Neural cell (in vitro differentiated cells): ENCODE measurements at regions not wholly inside any gene's neighbourhood (a gene's known extent, or its start where the extent isn't known, plus 50 kb on each side); places are given as distances from the start of the nearest gene placed in this dataset.
A peak's percentile ranks its signal among the peaks of the same experiment; 100 is the strongest.

Experiments used
- H2AFZ ChIP-seq: fragments of 200-600, 300-800 bp; sonication (generic), shearing (Covaris generic); 2 replicates; pipeline ENCODE4 v1.6.0; 2014; ENCODE audit warnings: low read depth, mild to moderate bottlenecking, antibody characterized with exemption, low read length, moderate library complexity
- H3F3A ChIP-seq: fragments of 200-600 bp; shearing (Covaris generic); 2 replicates; pipeline ENCODE4 v1.6.1; 2016; ENCODE audit warnings: mild to moderate bottlenecking, moderate library complexity, mixed read lengths, antibody characterized with exemption, low read length; ENCODE audit not compliant: insufficient read depth, poor library complexity, severe bottlenecking
- H3K27ac ChIP-seq: fragments of 200-600, 300-800 bp; sonication (generic), shearing (Covaris generic); 2 replicates; pipeline ENCODE4 v1.5.1; 2014; ENCODE audit warnings: mild to moderate bottlenecking, low read length, moderate library complexity
- H3K27me3 ChIP-seq: fragments of 300-800, 200-600 bp; sonication (generic), shearing (Covaris generic); 2 replicates; pipeline ENCODE4 v1.6.0; 2014; ENCODE audit warnings: mild to moderate bottlenecking, low read depth, low read length, moderate library complexity; ENCODE audit not compliant: insufficient read depth
- H3K36me3 ChIP-seq: fragments of 300-800, 200-600 bp; sonication (generic), shearing (Covaris generic); 2 replicates; pipeline ENCODE4 v1.5.1; 2014; ENCODE audit warnings: mild to moderate bottlenecking, antibody characterized with exemption, low read length, moderate library complexity; ENCODE audit not compliant: insufficient read depth
- H3K4me2 ChIP-seq: fragments of 300-800, 200-600 bp; sonication (generic), shearing (Covaris generic); 2 replicates; pipeline ENCODE4 v1.6.0; 2014; ENCODE audit warnings: mild to moderate bottlenecking, low read length
- H3K4me3 ChIP-seq: fragments of 300-800, 200-600 bp; sonication (generic), shearing (Covaris generic); 2 replicates; pipeline ENCODE4 v1.5.1; 2014; ENCODE audit warnings: mild to moderate bottlenecking, low read length, moderate library complexity
- H3K79me2 ChIP-seq: fragments of 200-600 bp; shearing (Covaris generic); replicated peaks from 2 replicates; pipeline ENCODE4 v1.6.0; 2014; ENCODE audit warnings: mild to moderate bottlenecking, low read length, moderate library complexity; ENCODE audit not compliant: insufficient read depth
- H3K9ac ChIP-seq: fragments of 300-800, 200-600 bp; sonication (generic), shearing (Covaris generic); 2 replicates; pipeline ENCODE4 v1.6.1; 2016; ENCODE audit warnings: mild to moderate bottlenecking, low read length, mixed read lengths
- H3K9me2 ChIP-seq: fragments of 200-600 bp; shearing (Covaris generic); 2 replicates; pipeline ENCODE4 v1.6.1; 2016; ENCODE audit warnings: mild to moderate bottlenecking, low read length, mixed read lengths; ENCODE audit not compliant: insufficient read depth
- H3K9me3 ChIP-seq: fragments of 200-600, 300-800 bp; sonication (generic), shearing (Covaris generic); 2 replicates; pipeline ENCODE4 v1.6.1; 2016; ENCODE audit warnings: mild to moderate bottlenecking, mixed run types, low read length, moderate library complexity, mixed read lengths
- H4K20me1 ChIP-seq: fragments of 200-600 bp; shearing (Covaris generic); 2 replicates; pipeline ENCODE4 v1.6.1; 2016; ENCODE audit warnings: mild to moderate bottlenecking, mixed run types; ENCODE audit not compliant: insufficient read depth
- CTCF ChIP-seq: fragments of 450-650 bp; IDR thresholded peaks from 2 replicates; pipeline ENCODE4 v1.5.1; 2014; ENCODE audit warnings: antibody characterized with exemption, mild to moderate bottlenecking, moderate library complexity; ENCODE audit not compliant: poor library complexity, severe bottlenecking
- EP300 ChIP-seq: fragments of 450-650 bp; conservative IDR thresholded peaks from 2 replicates; pipeline ENCODE4 v1.6.1; 2014; ENCODE audit warnings: antibody characterized with exemption, mild to moderate bottlenecking, moderate library complexity; ENCODE audit not compliant: poor library complexity, severe bottlenecking
- EZH2 ChIP-seq: fragments of 200-600, 300-800 bp; shearing (Covaris generic), sonication (generic); IDR thresholded peaks from 2 replicates; pipeline ENCODE4 v1.6.1; 2014; ENCODE audit warnings: antibody characterized with exemption, low read length, borderline replicate concordance, mild to moderate bottlenecking; ENCODE audit not compliant: insufficient read depth, poor library complexity, severe bottlenecking
- MXI1 ChIP-seq: fragments of 450-650 bp; conservative IDR thresholded peaks from 2 replicates; pipeline ENCODE4 v1.6.1; 2014; ENCODE audit warnings: antibody characterized with exemption, mild to moderate bottlenecking; ENCODE audit not compliant: poor library complexity, severe bottlenecking
- POLR2AphosphoS5 ChIP-seq: IDR thresholded peaks from 2 replicates; pipeline ENCODE4 v1.6.1; 2012
- RAD21 ChIP-seq: fragments of 450-650 bp; conservative IDR thresholded peaks from 2 replicates; pipeline ENCODE4 v1.6.1; 2014; ENCODE audit warnings: antibody characterized with exemption, mild to moderate bottlenecking, moderate library complexity
- SMC3 ChIP-seq: fragments of 450-650 bp; conservative IDR thresholded peaks from 2 replicates; pipeline ENCODE4 v1.6.1; 2014; ENCODE audit warnings: antibody characterized with exemption, mild to moderate bottlenecking, moderate library complexity; ENCODE audit not compliant: poor library complexity
- TAF1 ChIP-seq: IDR thresholded peaks from 2 replicates; pipeline ENCODE4 v1.6.1; 2012; ENCODE audit warnings: low read depth
- TF ChIP-seq, protein P1 (sequence below): IDR thresholded peaks from 2 replicates; pipeline ENCODE4 v1.6.1; 2012; ENCODE audit warnings: borderline replicate concordance

DNA sequence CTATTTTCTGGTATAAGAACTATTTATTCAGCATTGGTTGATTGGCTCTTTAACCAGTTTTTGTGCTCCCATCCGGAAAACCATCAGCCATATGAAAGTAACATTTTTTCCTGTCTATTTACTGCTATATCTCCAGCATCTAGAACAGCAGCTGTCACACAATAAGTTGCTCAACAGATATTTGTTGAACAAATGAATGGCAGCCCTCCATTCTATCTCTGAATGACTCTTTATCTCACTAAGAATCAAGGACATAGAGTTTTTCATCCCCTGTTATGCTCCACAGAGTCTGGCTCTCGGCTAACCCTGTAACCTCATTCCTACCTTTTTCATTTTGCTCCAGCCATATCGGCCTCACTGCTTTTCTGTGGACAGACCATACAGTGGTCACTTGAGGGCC lies 145.5 kb downstream of the SLITRK6 start (continued):
- TF ChIP-seq EZH2 (no peak), RAD21 (no peak)

DNA sequence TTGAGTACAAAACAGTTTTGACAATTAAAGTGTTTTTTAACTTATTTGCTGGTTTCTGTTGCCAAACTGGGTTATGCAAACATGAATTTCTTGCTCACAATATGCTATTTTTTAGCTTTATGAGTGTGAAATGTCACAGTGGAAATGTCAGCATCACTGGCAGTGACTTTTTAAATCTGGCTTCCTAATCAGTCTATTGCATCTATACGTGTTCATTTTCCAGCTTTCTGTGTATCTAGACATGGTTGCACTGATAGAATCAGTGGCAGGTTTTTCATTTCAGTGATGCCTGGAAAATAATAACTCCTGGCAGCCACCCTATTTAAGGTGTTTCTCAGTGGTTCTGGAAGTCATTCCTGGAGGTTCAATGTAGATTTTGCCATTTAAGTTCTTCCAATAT lies 146.7 kb downstream of the SLITRK6 start:
- TF ChIP-seq RAD21: no peak
- TF ChIP-seq CTCF: no peak
- no peak for TF ChIP-seq POLR2AphosphoS5
- TF ChIP-seq EZH2: no peak
- TF ChIP-seq EP300: no peak
- TF ChIP-seq SMC3: no peak
- no peak for TF ChIP-seq TAF1
- TF ChIP-seq, protein P1, sequence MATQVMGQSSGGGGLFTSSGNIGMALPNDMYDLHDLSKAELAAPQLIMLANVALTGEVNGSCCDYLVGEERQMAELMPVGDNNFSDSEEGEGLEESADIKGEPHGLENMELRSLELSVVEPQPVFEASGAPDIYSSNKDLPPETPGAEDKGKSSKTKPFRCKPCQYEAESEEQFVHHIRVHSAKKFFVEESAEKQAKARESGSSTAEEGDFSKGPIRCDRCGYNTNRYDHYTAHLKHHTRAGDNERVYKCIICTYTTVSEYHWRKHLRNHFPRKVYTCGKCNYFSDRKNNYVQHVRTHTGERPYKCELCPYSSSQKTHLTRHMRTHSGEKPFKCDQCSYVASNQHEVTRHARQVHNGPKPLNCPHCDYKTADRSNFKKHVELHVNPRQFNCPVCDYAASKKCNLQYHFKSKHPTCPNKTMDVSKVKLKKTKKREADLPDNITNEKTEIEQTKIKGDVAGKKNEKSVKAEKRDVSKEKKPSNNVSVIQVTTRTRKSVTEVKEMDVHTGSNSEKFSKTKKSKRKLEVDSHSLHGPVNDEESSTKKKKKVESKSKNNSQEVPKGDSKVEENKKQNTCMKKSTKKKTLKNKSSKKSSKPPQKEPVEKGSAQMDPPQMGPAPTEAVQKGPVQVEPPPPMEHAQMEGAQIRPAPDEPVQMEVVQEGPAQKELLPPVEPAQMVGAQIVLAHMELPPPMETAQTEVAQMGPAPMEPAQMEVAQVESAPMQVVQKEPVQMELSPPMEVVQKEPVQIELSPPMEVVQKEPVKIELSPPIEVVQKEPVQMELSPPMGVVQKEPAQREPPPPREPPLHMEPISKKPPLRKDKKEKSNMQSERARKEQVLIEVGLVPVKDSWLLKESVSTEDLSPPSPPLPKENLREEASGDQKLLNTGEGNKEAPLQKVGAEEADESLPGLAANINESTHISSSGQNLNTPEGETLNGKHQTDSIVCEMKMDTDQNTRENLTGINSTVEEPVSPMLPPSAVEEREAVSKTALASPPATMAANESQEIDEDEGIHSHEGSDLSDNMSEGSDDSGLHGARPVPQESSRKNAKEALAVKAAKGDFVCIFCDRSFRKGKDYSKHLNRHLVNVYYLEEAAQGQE: no peak
- TF ChIP-seq MXI1: no peak
- H3K27ac ChIP-seq: peak overlapping the region; percentile 90
- no peaks in the 10 kb centered on the region for H3K9me2 ChIP-seq
- H2AFZ ChIP-seq: no peak overlapping the region
- H3F3A ChIP-seq: no peaks in the 10 kb centered on the region
- no peaks in the 10 kb centered on the region for H3K9me3 ChIP-seq
- H3K9ac ChIP-seq: no peak overlapping the region
- no peaks in the 10 kb centered on the region for H3K36me3 ChIP-seq
- no peak overlapping the region for H3K4me3 ChIP-seq
- no peaks in the 10 kb centered on the region for H3K79me2 ChIP-seq
- no peaks in the 10 kb centered on the region for H4K20me1 ChIP-seq
- no peak overlapping the region for H3K4me2 ChIP-seq
- H3K27me3 ChIP-seq: no peaks in the 10 kb centered on the region

DNA sequence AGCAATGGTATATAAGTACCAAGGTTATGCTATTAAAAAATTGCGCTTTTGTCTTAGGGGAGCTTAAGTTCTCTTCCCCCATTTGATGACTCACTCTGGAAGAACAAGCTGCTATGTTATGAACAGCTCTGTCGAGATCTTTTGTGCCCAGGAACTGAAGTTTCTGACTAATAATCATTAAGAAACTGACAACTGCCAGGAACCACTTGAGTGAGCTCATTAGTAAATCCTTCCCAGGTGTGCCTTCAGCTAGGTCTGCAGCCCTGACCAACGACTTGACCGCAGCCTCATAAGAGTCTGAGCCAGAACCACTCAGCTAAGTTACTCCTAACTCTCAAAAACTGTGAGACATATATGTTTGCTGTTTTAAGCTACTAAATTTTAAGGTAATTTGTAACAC lies 147.8 kb downstream of the SLITRK6 start:
- Histone ChIP-seq H2AFZ (no peak overlapping the region), H3K27me3 (no peaks in the 10 kb centered on the region), H3K4me2 (no peak overlapping the region), H4K20me1 (no peaks in the 10 kb centered on the region), H3K27ac (no peak overlapping the region), H3K4me3 (no peak overlapping the region), H3F3A (no peaks in the 10 kb centered on the region), H3K36me3 (no peaks in the 10 kb centered on the region), H3K9ac (no peak overlapping the region), H3K79me2 (no peaks in the 10 kb centered on the region), H3K9me3 (no peaks in the 10 kb centered on the region), H3K9me2 (no peaks in the 10 kb centered on the region)
- no peak for TF ChIP-seq CTCF
- no peak for TF ChIP-seq EZH2
- TF ChIP-seq RAD21: no peak
